Medulla oblongata (tissue), 1 donor: ENCODE measurements at regions not wholly inside any gene's neighbourhood (a gene's known extent, or its start where the extent isn't known, plus 50 kb on each side); places are given as distances from the start of the nearest gene placed in this dataset.
A peak's percentile ranks its signal among the peaks of the same experiment; 100 is the strongest.
"Not testable (repeated sequence)": the region's sequence is repeated elsewhere in the genome, so short reads cannot be mapped to it uniquely, and the experiment has no call there.

Source experiments
- DNase-seq: peaks from one replicate; pipeline ENCODE4 v3.0.0-alpha.2; 2015; ENCODE audit errors: extremely low spot score

DNA sequence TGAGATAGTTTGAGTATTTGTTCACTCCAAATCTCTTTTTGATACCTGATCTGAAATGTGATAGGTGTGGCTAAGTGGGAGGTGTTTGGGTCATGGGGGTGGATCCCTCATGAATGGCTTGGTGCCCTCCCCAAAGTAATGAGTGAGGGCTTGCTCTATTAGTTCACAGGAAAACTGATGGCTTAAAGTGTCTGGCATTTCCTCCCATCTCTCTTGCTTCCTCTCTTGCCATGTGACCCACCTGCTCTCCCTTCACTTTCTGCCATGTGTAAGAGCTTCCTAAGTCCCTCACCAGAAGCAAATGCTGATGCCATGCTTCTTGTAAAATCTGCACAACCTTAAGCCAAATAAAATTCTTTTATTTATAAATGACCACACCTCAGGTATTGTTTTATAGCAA is 61.1 kb downstream of the MAD2L1 start:
- DNase-seq, result no peak

DNA sequence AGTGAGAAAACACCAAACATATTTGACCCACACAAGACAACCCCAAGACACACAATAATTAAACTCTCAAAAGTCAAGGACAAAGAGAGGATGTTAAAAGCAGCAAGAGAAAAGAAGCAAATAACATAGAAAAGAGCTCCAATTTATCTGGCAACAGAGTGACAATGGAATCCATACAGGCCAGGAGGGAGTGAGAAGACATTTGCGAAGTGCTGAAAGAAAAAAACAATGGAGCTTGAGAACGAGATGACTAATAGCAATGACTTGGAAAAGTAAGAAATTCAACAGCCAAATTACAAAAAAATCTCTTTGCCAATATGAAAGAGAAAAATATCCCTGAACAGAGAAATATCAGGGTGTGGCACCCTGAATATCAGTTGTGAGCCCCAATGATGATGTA is 61.6 kb downstream of the MAD2L1 start:
- DNase-seq, result no peak

DNA sequence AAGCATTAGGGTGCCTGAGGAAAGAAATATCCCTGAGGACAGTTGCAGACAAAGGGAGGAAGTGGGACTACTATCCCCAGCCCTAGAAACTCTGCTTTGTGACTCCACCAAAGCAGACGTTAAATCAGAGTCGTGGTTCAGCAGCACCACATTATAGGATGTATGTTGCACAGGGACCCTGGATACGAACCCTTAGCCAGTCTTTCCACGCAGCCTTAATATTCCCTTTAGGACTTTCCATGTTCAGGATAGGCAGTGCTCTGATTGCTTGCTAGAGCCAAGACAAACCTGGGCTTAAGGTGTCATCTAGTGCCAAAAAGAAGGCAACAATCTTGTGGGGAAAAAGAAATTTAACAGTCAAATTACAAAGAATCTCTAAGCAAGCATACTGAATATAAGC is 62.6 kb downstream of the MAD2L1 start:
- DNase-seq, result no peak

DNA sequence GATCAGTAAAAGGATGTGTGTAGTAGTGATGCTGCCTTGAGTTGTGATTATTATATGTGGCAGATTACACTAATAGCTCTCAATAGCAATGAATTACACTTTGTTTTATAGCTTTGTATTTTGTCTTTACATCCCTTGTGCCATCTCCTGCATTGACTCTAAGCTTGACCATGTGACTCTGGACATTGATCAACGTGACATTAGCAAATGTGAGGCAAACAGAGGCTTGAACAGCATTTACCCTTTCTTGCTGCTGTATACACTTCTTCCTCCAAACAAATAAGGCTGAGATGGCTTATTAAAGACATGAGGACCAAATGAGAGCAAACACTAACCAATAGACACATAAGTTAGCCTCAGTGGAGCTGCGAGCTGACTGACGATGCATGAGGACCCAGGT is 63.5 kb downstream of the MAD2L1 start:
- no peak for DNase-seq

DNA sequence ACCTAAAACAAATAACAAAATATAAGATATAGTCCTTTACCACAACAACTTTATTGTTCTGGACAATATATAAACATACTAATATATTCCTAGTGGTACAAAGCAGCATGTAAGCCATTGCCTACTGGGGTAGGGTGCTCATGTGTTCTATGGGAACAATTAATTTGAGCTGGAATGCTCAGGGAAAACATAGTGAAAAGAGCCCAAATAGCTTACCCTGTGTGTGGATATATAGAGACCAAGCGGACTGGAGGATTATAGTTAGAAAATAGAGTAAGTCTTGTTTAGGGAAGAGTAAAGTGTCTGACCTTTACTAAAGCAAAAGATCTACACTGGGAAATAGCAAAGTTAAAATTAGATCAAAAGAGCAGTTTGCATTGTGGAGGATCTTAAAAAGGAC is 64.8 kb downstream of the MAD2L1 start:
- DNase-seq, result no peak

DNA sequence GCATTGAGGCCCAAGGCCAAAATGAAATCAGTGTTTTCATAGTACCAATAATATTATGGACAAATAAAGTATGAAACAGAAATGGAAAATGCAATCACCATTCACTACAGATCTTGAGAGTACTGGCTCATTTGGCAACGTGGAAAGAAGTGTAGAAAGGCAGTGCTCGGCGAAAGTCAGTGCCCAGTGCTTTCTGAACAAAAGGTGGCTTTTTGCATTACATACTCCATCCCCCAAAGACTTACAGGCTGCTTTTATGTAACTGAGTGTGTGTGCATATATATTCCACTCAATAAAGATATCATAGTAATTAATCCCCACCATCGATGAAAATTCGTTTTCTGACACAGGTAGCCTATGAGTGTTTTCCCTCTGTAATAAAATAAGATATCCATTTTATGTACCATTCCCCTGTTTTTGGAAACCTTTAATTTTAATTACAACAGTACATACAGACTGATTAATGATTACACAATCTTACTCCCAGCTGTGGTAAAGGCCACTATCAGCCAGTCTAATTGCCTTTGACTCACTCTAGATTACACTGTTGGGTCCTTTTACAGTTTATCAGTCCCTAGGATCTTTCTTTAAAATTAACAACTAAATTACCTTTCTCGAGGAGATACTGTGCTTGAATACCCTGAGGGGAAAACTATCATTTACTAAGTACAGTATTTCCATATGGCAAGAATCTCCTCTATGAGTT is 65.9 kb downstream of the MAD2L1 start:
- DNase-seq, result no peak

DNA sequence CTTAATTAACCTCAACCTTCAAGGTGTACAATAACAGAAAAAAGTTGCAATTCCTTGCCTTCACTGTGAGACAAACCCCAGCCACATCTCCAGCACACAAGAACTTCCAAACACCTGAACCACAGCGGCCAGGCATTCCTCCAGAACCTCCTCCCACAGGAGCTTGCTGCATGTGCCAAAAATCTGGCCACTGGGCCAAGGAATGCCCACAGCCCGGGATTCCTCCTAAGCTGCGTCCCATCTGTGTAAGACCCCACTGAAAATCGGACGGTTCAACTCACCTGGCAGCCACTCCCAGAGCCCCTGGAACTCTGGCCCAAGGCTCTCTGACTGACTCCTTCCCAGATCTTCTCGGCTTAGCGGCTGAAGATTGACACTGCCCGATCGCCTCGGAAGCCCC is 70.6 kb downstream of the MAD2L1 start:
- DNase-seq, result not testable (repeated sequence)

DNA sequence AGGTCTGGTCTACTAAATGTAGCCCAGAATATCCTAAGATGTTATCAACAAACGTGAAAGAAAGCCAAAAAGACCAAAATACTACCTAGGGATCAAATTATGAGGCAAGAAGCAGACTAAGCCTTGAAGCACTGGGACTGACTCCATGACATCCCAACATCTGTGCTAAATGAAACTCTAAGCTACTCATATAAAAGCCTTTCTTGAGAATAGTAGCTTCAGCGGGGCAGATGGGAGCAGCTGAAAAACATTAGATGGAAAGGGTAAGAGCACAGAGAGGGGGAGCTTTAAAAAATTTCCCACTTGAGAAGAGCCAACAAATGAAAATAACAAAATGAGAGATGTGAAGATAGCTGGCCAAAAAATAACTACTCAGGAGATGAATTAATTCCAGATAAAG is 81.7 kb downstream of the MAD2L1 start:
- no peak for DNase-seq

DNA sequence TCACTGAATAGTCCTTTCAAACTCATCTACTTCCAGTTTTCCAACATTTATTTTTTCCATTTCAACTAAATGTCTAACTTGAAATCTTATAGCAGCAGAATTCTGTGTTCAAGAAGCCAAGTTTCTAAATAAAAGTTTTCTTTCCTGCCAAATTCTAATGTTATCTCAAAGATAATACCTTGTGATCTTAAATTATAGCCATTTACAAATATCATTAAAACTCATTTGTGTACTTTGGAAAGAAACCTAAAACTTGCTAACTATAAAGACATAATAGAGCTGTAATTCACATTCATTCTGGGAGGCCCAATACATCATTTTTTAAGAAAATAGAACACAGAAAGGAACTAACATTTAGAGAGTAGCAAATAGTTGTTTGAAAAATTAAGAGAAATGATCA is 83.9 kb downstream of the MAD2L1 start:
- DNase-seq, result no peak

DNA sequence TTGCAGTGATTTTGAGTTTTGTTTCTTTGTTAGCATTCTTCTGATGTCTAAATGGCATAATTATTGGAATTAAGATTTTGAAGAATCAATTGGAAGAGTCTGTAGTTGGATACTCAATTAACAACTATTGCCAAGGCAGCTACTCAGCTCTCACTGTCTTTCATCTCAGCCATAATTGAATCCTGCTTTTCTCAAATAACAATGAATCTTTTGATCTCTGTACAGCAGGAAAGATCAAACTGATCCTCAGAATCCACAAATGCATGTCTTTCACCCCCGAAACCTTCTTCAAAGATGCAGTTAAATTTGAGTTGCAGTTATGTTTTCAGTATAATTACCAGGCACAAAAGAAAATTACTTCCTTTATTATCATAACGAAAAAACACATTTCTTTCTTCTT is 86.2 kb downstream of the MAD2L1 start:
- DNase-seq, result no peak

DNA sequence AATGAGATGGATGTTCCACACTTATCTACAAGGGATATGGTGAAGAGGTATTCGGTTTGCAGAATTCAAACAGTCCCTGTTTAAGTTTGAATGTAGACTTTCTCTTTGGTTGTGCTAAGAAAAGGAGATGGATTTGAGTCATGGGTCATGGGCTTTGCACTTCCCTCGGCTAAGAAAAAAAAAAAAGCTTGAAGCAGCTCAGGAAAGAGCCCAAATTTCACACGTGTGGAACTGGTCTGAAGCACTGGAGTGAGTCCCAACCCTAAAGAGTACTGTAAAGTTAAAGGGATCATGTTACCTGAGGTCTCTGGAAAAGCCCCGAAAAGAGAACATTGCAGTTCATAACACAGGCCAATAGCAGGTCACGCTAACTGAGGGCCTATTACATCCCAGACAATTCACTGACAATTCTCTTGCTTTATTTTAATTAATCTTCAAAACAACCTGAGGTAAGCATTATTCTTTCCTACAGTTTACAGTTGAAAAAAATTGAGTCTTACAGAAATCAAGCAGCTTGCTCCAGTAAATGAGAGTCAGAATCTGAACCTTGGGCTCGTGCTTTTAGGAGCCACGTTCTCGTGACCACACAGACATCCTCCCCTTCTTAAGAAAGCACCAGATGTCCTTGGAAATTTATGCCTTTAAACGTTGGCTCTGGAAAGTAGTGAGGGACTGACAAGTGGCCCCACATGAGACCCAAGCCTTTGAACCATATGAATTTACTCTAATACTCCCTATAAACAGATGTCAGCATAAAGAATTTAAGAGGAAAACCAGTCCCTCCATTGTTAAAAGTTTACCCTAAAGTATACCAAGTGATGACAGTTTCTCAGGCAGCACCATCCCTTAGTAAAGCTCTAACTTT is 89.3 kb downstream of the MAD2L1 start:
- no peak for DNase-seq

DNA sequence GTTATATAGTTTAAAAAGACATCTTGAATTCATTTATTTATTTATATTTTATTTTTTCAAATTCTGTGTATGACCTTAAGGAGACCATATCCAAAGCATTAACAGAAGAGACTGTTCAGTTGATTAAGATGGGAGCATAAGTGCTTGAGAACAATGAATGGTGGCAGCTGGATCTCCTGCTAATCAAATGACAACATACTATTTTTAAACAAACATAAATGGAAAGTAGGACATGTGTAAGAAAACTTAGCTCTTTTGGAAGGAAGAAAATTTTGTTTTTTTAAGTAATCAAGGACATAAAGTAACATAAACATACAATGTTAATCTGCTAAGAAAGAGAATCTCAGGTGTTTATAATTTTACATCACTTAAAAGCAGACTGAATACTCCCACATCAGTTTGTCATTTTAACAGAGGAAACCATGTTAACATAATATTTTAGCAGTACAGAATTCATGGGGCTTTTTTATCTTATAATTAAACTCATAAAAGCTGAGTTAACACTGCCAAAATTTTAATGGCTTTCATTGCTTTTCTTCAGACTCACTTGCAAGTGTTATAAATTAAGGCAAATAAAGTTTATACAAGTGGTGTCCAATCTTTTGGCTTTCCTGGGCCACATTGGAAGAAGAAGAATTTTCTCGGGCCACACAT is 95.1 kb downstream of the MAD2L1 start:
- DNase-seq, result no peak

DNA sequence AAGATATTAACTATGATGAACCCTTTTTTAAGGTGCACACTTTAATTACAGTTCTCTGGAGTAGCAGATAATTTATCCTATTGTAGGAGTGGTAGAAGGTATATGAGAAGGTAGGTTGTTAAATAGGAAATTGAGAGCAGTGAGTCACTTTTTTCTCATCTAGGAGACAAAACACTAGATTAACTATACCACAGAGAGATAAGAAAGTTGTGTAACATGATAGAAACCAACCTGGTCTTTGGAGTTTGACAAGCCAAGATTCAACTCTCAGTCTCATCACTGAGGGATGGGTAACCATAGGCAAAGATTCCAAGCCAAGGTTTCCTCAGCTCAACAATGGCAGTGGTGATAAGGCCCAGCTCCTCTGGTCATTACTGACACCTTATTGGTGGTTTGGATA is 104.0 kb downstream of the MAD2L1 start:
- no peak for DNase-seq

DNA sequence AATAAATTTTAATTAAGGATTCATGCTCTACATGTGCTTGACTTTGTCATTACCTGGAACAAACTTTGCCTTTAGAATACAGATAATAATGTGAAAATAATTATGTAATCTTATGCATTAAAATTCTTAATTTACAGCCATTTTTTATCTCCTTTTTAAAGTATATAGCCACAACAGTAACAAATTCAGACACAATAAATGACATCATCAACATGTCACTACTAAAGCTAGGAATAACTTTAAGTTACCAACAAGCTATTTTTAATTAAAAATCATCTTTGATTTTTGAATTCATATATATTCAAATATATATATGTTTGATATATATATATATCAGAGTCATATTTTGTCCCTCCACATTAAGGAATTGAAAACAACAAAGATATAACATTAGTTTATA is 107.7 kb downstream of the MAD2L1 start:
- DNase-seq, result no peak

DNA sequence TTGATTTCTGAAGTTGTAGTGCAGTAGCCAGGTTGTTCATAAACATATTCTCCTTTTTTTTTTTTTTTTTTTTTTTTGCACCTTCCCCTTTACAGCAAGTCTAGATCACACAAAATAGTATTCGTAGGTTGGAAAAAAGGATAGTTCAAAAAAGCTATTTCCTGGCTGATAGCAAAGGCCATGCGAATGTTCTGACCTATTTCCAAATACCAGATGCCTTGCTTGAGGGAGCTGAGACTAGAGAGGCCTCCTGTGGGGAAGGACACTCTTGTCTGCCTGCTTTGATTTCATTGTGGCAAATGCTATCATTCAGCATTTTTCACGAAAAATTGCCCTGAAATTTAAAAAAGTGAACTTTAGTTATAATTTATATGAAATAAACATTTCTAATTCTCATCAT is 111.4 kb downstream of the MAD2L1 start:
- DNase-seq, result no peak

DNA sequence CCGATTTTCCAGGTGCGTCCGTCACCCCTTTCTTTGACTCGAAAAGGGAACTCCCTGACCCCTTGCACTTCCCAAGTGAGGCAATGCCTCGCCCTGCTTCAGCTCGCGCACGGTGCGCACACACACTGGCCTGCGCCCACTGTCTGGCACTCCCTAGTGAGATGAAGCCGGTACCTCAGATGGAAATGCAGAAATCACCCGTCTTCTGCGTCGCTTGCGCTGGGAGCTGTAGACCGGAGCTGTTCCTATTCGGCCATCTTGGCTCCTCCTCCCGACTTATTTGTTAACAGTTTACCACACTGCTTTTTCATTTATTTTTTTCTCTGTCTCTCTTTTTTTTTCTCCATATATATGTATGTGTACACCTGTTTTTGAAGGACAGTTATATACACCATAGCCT is 112.2 kb downstream of the MAD2L1 start:
- DNase-seq, result not testable (repeated sequence)

DNA sequence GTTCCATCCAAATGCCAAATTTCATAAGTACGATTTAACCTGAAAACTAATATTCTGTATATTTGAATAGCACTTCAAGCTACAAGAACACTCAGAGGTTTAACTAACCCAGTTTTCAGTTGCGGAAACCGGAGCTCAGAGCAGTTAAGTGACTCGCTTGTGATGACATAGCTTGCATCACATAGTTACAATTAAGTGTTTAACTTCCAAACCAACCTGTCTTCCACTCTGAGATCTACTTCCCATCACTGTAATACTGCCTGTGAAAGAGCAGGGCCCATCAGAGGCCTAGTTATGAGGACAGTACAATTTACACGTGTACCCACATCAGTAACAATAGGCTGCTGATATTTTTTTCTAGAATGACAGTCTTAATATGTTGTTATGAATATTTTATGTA is 120.3 kb downstream of the MAD2L1 start:
- DNase-seq, result no peak

DNA sequence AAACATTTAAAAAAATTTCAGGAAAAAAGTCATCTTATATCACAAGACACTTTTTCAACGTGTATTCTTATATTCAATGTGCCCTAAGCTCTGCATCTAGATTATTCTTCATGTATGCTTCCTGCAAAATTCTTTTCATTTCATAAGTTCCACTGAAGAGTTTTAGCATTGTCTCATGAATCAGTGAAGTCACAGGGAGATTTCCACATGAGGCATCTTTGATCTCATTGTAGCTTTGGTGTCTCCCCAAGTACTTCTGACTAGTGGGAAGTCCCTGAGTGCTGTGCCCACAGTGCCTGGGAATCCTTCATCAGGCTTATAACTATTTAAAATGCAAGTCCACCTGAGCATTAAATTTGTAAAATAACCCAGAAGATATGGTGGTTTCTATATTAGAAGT is 123.8 kb downstream of the MAD2L1 start:
- no peak for DNase-seq

DNA sequence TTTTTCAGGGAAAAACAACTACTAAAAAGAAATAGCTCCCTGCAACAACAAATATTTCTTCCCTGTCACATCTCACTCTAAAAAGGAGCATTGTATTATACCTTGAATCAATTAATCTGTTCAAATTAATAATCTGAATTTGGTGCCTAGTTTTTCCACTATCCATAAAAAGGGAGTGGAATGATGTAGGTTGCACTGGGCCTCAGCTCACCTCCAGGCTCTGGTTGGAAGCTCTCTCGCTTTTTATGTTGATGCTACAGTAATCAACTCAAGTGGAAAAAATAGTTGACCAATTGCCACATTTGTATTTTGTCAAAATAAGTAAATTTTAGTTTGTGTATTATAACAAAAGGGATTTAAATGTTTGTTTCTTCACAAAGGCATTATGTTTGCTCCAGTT is 126.1 kb downstream of the MAD2L1 start:
- DNase-seq, result no peak

DNA sequence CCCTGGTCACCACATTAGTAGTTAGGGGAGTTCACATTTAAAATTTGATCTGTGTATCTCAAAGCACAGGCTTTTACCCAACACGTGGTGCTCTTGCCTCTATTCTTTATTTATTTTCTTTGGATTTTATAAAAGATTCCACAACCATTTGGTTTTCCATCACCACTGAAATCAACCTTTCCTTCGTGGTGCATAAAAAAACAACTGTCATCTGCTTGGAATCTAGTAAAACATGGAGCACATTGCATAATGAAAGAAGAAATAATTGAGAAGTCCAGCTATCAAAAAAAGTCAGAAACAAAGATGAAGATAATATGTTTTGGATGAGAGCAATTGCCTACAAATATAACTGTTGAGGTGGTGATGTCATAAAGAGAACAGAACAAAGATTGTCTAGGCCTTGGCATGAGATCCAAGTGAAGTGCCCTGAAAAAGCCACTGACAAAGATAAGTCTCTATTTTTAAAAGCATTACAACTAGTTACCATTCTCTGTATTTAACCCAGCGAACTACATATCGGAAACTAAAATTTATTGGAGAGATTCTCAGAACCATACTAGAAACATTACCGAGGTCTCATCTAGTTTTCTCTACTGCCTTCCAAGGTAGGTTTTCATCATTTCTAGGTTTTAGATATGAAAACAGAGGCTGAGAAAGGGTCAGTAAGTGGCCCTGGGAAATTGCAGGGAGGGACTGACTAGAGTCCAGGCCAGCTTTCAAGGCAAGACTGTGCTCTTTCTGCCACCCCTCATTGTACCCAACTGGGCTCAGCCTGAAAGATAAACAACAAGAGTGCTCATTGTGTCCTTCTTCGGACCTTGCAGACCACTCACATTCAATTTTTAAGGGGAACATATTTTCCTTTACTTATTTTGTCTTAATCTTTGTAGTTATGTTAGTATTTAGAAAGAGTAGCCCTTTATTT is 127.3 kb downstream of the MAD2L1 start:
- DNase-seq, result peak; percentile 22

DNA sequence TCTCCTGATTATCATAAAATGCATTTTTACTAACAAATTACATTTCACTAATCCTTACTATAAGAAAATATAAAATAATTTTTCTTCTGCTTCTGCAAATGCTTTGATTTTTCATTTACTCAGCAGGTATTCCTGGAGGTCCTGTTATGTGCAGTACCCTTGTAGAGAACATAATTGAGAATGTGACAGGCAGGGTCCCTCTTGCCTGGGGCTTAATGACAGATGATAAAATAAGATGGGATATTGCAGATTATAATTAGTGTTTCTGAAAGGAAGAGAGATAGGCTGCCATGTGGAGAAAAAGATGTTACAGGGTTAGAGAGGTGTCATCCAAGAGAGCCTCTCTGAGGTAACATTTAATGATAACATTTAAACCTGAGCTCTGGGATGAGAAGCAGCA is 128.9 kb downstream of the MAD2L1 start:
- no peak for DNase-seq

DNA sequence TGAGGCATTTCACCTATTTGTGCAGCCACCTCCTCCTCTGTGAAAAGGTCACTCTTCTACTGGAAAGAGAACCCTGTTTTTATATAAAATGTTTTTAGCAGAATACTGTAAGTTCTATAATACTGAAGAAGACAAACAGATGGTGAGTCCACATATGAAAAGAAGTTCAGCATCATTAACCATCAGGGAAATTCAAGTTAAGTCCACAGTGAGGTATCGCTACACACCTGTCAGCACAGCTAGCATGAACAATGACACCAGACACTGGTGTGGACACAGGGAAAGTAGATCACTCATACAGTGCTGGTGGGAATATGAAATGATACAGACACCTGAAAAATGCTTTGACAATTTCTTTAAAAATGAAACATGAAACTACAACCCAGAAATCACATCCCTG is 133.0 kb downstream of the MAD2L1 start:
- no peak for DNase-seq
